GM20000 (cell line): ENCODE measurements at regions not wholly inside any gene's neighbourhood (a gene's known extent, or its start where the extent isn't known, plus 50 kb on each side); places are given as distances from the start of the nearest gene placed in this dataset.

Experiments
- DNase-seq: peaks from one replicate; pipeline ENCODE4 v3.0.0; 2012; ENCODE audit warnings: low spot score
- CTCF ChIP-seq: IDR thresholded peaks from 2 replicates; pipeline ENCODE4 v1.5.1; 2012; ENCODE audit warnings: mild to moderate bottlenecking, control low read depth; ENCODE audit errors: extremely low read depth, missing control alignments

GRCh38 chr2:19261061-19261460 lies 97.4 kb downstream of the OSR1 start:
- TF ChIP-seq CTCF = no peak
- no peak for DNase-seq

- TF ChIP-seq CTCF = no peak
- no peak for DNase-seq
These were observed 102.3 kb downstream of the OSR1 start for GRCh38 chr2:19256121-19256601.

GRCh38 chr2:19255481-19255880 lies 102.9 kb downstream of the OSR1 start:
- no peak for TF ChIP-seq CTCF
- DNase-seq = no peak

GRCh38 chr2:19251554-19251953 lies 106.9 kb downstream of the OSR1 start:
- DNase-seq = no peak
- no peak for TF ChIP-seq CTCF

- DNase-seq = no peak
- TF ChIP-seq CTCF = no peak
These were observed 107.5 kb downstream of the OSR1 start for GRCh38 chr2:19250906-19251305.

- no peak for TF ChIP-seq CTCF
- DNase-seq = no peak
These were observed 111.2 kb downstream of the OSR1 start for GRCh38 chr2:19247186-19247585.

- DNase-seq = no peak
- TF ChIP-seq CTCF = no peak
These were observed 111.9 kb downstream of the OSR1 start for GRCh38 chr2:19246496-19246895.
